DOHH2 (cell line): ENCODE measurements at regions not wholly inside any gene's neighbourhood (a gene's known extent, or its start where the extent isn't known, plus 50 kb on each side); places are given as distances from the start of the nearest gene placed in this dataset.

Source experiments
- H3F3A ChIP-seq: fragments of 200-600 bp; sonication (generic), shearing (Covaris generic); 2 replicates; pipeline ENCODE4 v1.6.0; 2016; ENCODE audit warnings: antibody characterized with exemption, mild to moderate bottlenecking; ENCODE audit not compliant: control insufficient read depth, insufficient read depth
- H3K27ac ChIP-seq: fragments of 200-600 bp; sonication (generic); 2 replicates; pipeline ENCODE4 v1.5.1; 2014; ENCODE audit warnings: low read depth, mild to moderate bottlenecking, low read length, moderate library complexity
- H3K27me3 ChIP-seq: fragments of 200-600 bp; sonication (generic); 2 replicates; pipeline ENCODE4 v1.6.1; 2014; ENCODE audit warnings: mild to moderate bottlenecking, low read length, mixed read lengths; ENCODE audit not compliant: control insufficient read depth
- H3K36me3 ChIP-seq: fragments of 200-600 bp; sonication (generic); 2 replicates; pipeline ENCODE4 v1.6.1; 2014; ENCODE audit warnings: mild to moderate bottlenecking, low read length, moderate library complexity, mixed read lengths; ENCODE audit not compliant: control insufficient read depth
- H3K4me1 ChIP-seq: fragments of 200-600 bp; sonication (generic); 2 replicates; pipeline ENCODE4 v1.6.1; 2014; ENCODE audit warnings: mild to moderate bottlenecking, low read length, mixed read lengths; ENCODE audit not compliant: control insufficient read depth
- H3K4me2 ChIP-seq: fragments of 200-600 bp; sonication (generic); 2 replicates; pipeline ENCODE4 v1.6.0; 2014; ENCODE audit warnings: mild to moderate bottlenecking, low read length, moderate library complexity
- H3K4me3 ChIP-seq: fragments of 200-600 bp; sonication (generic); 2 replicates; pipeline ENCODE4 v1.5.1; 2014; ENCODE audit warnings: mild to moderate bottlenecking, low read length, mixed read lengths
- H3K79me2 ChIP-seq: fragments of 200-600 bp; sonication (generic); 2 replicates; pipeline ENCODE4 v1.6.1; 2014; ENCODE audit warnings: mild to moderate bottlenecking, low read length, mixed read lengths; ENCODE audit not compliant: control insufficient read depth
- H3K9me2 ChIP-seq: fragments of 200-600 bp; sonication (generic); replicated peaks from 2 replicates; pipeline ENCODE4 v1.6.1; 2014; ENCODE audit warnings: mild to moderate bottlenecking, low read length, mixed read lengths; ENCODE audit not compliant: control insufficient read depth
- H3K9me3 ChIP-seq: fragments of 200-600 bp; sonication (generic); 2 replicates; pipeline ENCODE4 v1.6.1; 2014; ENCODE audit warnings: antibody characterized with exemption, low read length, mixed read lengths; ENCODE audit not compliant: control insufficient read depth, insufficient read depth
- H4K20me1 ChIP-seq: fragments of 200-600 bp; sonication (generic); 2 replicates; pipeline ENCODE4 v1.6.0; 2014; ENCODE audit warnings: low read depth, mild to moderate bottlenecking, antibody characterized with exemption, low read length, moderate library complexity; ENCODE audit not compliant: control insufficient read depth, insufficient read depth
- CTCF ChIP-seq: fragments of 200-600 bp; sonication (generic); IDR thresholded peaks from one replicate; pipeline ENCODE4 v1.5.1; 2014; ENCODE audit warnings: antibody characterized with exemption, mild to moderate bottlenecking, low read depth, low read length; ENCODE audit not compliant: poor library complexity, severe bottlenecking
- EZH2phosphoT487 ChIP-seq: fragments of 200-600 bp; sonication (generic); IDR thresholded peaks from 2 replicates; pipeline ENCODE4 v1.6.1; 2017; ENCODE audit warnings: borderline replicate concordance, mild to moderate bottlenecking, antibody characterized with exemption, low read length, moderate library complexity, mixed read lengths

- Histone ChIP-seq H3K4me3 (no peak overlapping the region), H3K79me2 (no peaks in the 10 kb centered on the region), H3K4me1 (no peaks in the 10 kb centered on the region), H3K9me2 (no peaks in the 10 kb centered on the region), H3K36me3 (no peaks in the 10 kb centered on the region), H3K27ac (no peak overlapping the region), H4K20me1 (no peaks in the 10 kb centered on the region), H3K27me3 (no peaks in the 10 kb centered on the region), H3K9me3 (no peaks in the 10 kb centered on the region), H3K4me2 (no peak overlapping the region), H3F3A (no peaks in the 10 kb centered on the region)
- TF ChIP-seq CTCF (no peak), EZH2phosphoT487 (no peak)
Observed at GRCh38 chr2:143974262-143974661, 545.7 kb downstream of the ZEB2 start.

DNA sequence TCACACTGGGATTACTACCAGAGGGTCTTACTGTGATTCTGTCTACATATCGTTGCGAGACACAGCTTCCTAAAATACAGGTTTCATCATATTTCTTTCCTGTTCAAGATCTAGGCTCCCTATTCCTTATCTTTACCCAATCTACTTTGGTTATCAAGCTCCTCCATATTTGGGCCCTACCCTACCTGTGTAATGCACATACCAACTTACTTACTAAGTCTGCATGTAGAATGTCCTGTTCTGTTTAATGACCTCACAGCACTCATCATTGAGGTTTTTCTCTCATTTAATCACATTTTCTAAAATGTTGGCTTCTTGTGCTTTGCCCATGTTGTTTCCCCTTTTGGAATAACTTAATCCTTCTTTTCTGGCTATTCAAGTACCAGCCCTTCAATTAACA is 551.1 kb downstream of the ZEB2 start:
- TF ChIP-seq EZH2phosphoT487 (no peak), CTCF (no peak)
- Histone ChIP-seq H3K36me3 (no peaks in the 10 kb centered on the region), H3K4me1 (no peaks in the 10 kb centered on the region), H3K9me3 (no peaks in the 10 kb centered on the region), H3K79me2 (no peaks in the 10 kb centered on the region), H3K9me2 (no peaks in the 10 kb centered on the region), H3K4me2 (no peak overlapping the region), H4K20me1 (no peaks in the 10 kb centered on the region), H3K4me3 (no peak overlapping the region), H3F3A (no peaks in the 10 kb centered on the region), H3K27ac (no peak overlapping the region), H3K27me3 (no peaks in the 10 kb centered on the region)

- H3K9me2 ChIP-seq = no peaks in the 10 kb centered on the region
- no peaks in the 10 kb centered on the region for H3K79me2 ChIP-seq
- no peaks in the 10 kb centered on the region for H3K4me1 ChIP-seq
- no peaks in the 10 kb centered on the region for H3K36me3 ChIP-seq
- H3K4me2 ChIP-seq = no peak overlapping the region
- H3K27ac ChIP-seq = no peak overlapping the region
- H3K4me3 ChIP-seq = no peak overlapping the region
- H3F3A ChIP-seq = no peaks in the 10 kb centered on the region
- H4K20me1 ChIP-seq = no peaks in the 10 kb centered on the region
- TF ChIP-seq EZH2phosphoT487 (no peak), CTCF (no peak)
- no peaks in the 10 kb centered on the region for H3K9me3 ChIP-seq
- no peaks in the 10 kb centered on the region for H3K27me3 ChIP-seq
Observed at GRCh38 chr2:143968360-143968759, 551.6 kb downstream of the ZEB2 start.
